HEK293T (cell line): ENCODE measurements at regions not wholly inside any gene's neighbourhood (a gene's known extent, or its start where the extent isn't known, plus 50 kb on each side); places are given as distances from the start of the nearest gene placed in this dataset.

Source experiments
- CTCF ChIA-PET: fragments of 350-600 bp; formaldehyde crosslinking; extraction: SDS; loops from one replicate; lab custom pipeline; 2021; ENCODE audit warnings: antibody characterized with exemption, inconsistent platforms; lab: Yijun Ruan, JAX
- POLR2A ChIA-PET: fragments of 350-600 bp; formaldehyde crosslinking; extraction: SDS; loops from one replicate; lab custom pipeline; 2020; ENCODE audit warnings: antibody characterized with exemption, inconsistent platforms; lab: Yijun Ruan, JAX
- DNase-seq: peaks from one replicate; pipeline ENCODE4 v3.0.0; 2012; ENCODE audit warnings: mixed read lengths; ENCODE audit errors: extremely low spot score
- ARNT ChIP-seq: fragments of 450-650 bp; IDR thresholded peaks from 2 replicates; pipeline ENCODE4 v1.6.1; 2017; ENCODE audit warnings: mild to moderate bottlenecking
- BHLHE40 ChIP-seq: fragments of 450-650 bp; IDR thresholded peaks from 2 replicates; pipeline ENCODE4 v1.6.1; 2016; ENCODE audit warnings: mild to moderate bottlenecking, moderate library complexity, borderline replicate concordance
- CTBP1 ChIP-seq: fragments of 450-650 bp; IDR thresholded peaks from 2 replicates; pipeline ENCODE4 v1.6.1; 2016; ENCODE audit warnings: borderline replicate concordance
- ELF4 ChIP-seq: fragments of 450-650 bp; IDR thresholded peaks from 2 replicates; pipeline ENCODE4 v1.6.1; 2017; ENCODE audit warnings: antibody characterized with exemption
- FOXA1 ChIP-seq: fragments of 450-650 bp; IDR thresholded peaks from 2 replicates; pipeline ENCODE4 v1.6.1; 2016; ENCODE audit warnings: mild to moderate bottlenecking
- FOXK2 ChIP-seq: fragments of 450-650 bp; IDR thresholded peaks from 2 replicates; pipeline ENCODE4 v1.6.1; 2016; ENCODE audit warnings: mild to moderate bottlenecking
- FOXM1 ChIP-seq: fragments of 450-650 bp; IDR thresholded peaks from 2 replicates; pipeline ENCODE4 v1.6.1; 2017; ENCODE audit warnings: mild to moderate bottlenecking, borderline replicate concordance
- HDGF ChIP-seq: fragments of 450-650 bp; IDR thresholded peaks from 2 replicates; pipeline ENCODE4 v1.6.1; 2017; ENCODE audit warnings: antibody characterized with exemption, borderline replicate concordance
- L3MBTL2 ChIP-seq: fragments of 450-650 bp; conservative IDR thresholded peaks from 2 replicates; pipeline ENCODE4 v1.6.1; 2016; ENCODE audit warnings: mild to moderate bottlenecking
- LEF1 ChIP-seq: fragments of 450-650 bp; IDR thresholded peaks from 2 replicates; pipeline ENCODE4 v1.6.1; 2017; ENCODE audit warnings: mild to moderate bottlenecking, borderline replicate concordance
- NFRKB ChIP-seq: fragments of 450-650 bp; IDR thresholded peaks from 2 replicates; pipeline ENCODE4 v1.6.1; 2016; ENCODE audit warnings: mild to moderate bottlenecking, moderate library complexity
- PKNOX1 ChIP-seq: fragments of 450-650 bp; IDR thresholded peaks from 2 replicates; pipeline ENCODE4 v1.6.1; 2016
- SP1 ChIP-seq: fragments of 450-650 bp; IDR thresholded peaks from 2 replicates; pipeline ENCODE4 v1.6.1; 2017
- SUZ12 ChIP-seq: fragments of 450-650 bp; IDR thresholded peaks from 2 replicates; pipeline ENCODE4 v1.6.1; 2016; ENCODE audit warnings: mild to moderate bottlenecking
- TARDBP ChIP-seq: fragments of 450-650 bp; IDR thresholded peaks from 2 replicates; pipeline ENCODE4 v1.6.1; 2016
- ZNF384 ChIP-seq: fragments of 450-650 bp; IDR thresholded peaks from 2 replicates; pipeline ENCODE4 v1.6.1; 2016

GRCh38 chr17:71251951-71252350 lies 868.9 kb upstream of the SOX9 start:
- CTCF ChIA-PET = no interaction called here
- no peak for DNase-seq
- no peak for TF ChIP-seq FOXA1
- TF ChIP-seq PKNOX1 = no peak
- no peak for TF ChIP-seq FOXM1
- POLR2A ChIA-PET = no interaction called here

- TF ChIP-seq L3MBTL2 (no peak), FOXK2 (no peak), SUZ12 (no peak), PKNOX1 (no peak), HDGF (no peak), BHLHE40 (no peak), CTBP1 (no peak), FOXM1 (no peak), SP1 (no peak), NFRKB (no peak), LEF1 (no peak), ARNT (no peak), ZNF384 (no peak), TARDBP (no peak), FOXA1 (no peak), ELF4 (no peak)
- ChIA-PET CTCF (no interaction called here), POLR2A (no interaction called here)
- no peak for DNase-seq
Observed at GRCh38 chr17:71252436-71252835, 868.4 kb upstream of the SOX9 start.

- TF ChIP-seq ZNF384 = no peak
- TF ChIP-seq FOXM1 = no peak
- no peak for DNase-seq
- ChIA-PET POLR2A (no interaction called here), CTCF (no interaction called here)
Observed at GRCh38 chr17:71257096-71257495, 863.7 kb upstream of the SOX9 start.

GRCh38 chr17:71260366-71260940 lies 860.4 kb upstream of the SOX9 start:
- ChIA-PET POLR2A (interaction anchor here (1.1 kb wide), 1 partner anchor 181 kb away, joined by 3 read pairs; no protein-coding TSS in a partner anchor), CTCF (interaction anchor here (0.6 kb wide), 1 partner anchor 325 kb away, joined by 3 read pairs; no protein-coding TSS in a partner anchor)
- no peak for TF ChIP-seq PKNOX1
- no peak for TF ChIP-seq FOXK2
- TF ChIP-seq ELF4 = no peak
- no peak for TF ChIP-seq FOXA1
- TF ChIP-seq LEF1 = no peak
- TF ChIP-seq CTBP1 = no peak
- no peak for TF ChIP-seq L3MBTL2
- no peak for DNase-seq

- TF ChIP-seq LEF1 (no peak), ELF4 (no peak), L3MBTL2 (no peak), PKNOX1 (no peak), ARNT (no peak), HDGF (no peak), TARDBP (no peak), NFRKB (no peak), SUZ12 (no peak), FOXK2 (no peak)
- no peak for DNase-seq
- CTCF ChIA-PET = no interaction called here
- POLR2A ChIA-PET = no interaction called here
Observed at GRCh38 chr17:71262586-71262985, 858.2 kb upstream of the SOX9 start.

GRCh38 chr17:71267668-71268067 lies 853.2 kb upstream of the SOX9 start:
- DNase-seq = no peak
- ChIA-PET CTCF (no interaction called here), POLR2A (no interaction called here)
- TF ChIP-seq PKNOX1 = no peak
- no peak for TF ChIP-seq ELF4
- TF ChIP-seq CTBP1 = no peak
- TF ChIP-seq BHLHE40 = no peak
- TF ChIP-seq L3MBTL2 = no peak
- no peak for TF ChIP-seq FOXK2
- no peak for TF ChIP-seq LEF1
- TF ChIP-seq ZNF384 = no peak
- no peak for TF ChIP-seq TARDBP
- no peak for TF ChIP-seq FOXM1
- TF ChIP-seq SP1 = no peak
- no peak for TF ChIP-seq HDGF
- no peak for TF ChIP-seq ARNT
